Trophoblast cell (in vitro differentiated cells and primary cell): ENCODE measurements at regions not wholly inside any gene's neighbourhood (a gene's known extent, or its start where the extent isn't known, plus 50 kb on each side); places are given as distances from the start of the nearest gene placed in this dataset.

Source experiments
- DNase-seq, 2 donors: peaks; one replicate each; pipeline ENCODE4 v3.0.0-alpha.2; 2016
- H2AFZ ChIP-seq: 2 replicates; pipeline ENCODE4 v1.6.1; 2013; ENCODE audit warnings: low read length, moderate library complexity, mild to moderate bottlenecking; ENCODE audit not compliant: insufficient read depth, poor library complexity
- H2AK5ac ChIP-seq: 2 replicates; pipeline ENCODE4 v1.6.1; 2013; ENCODE audit warnings: mild to moderate bottlenecking, low read length
- H2BK120ac ChIP-seq: 2 replicates; pipeline ENCODE4 v1.6.1; 2013; ENCODE audit warnings: low read length, mild to moderate bottlenecking, moderate library complexity; ENCODE audit not compliant: insufficient read depth, poor library complexity
- H2BK12ac ChIP-seq: 2 replicates; pipeline ENCODE4 v1.6.1; 2013; ENCODE audit warnings: mild to moderate bottlenecking, low read length, moderate library complexity
- H2BK5ac ChIP-seq: 2 replicates; pipeline ENCODE4 v1.6.1; 2013; ENCODE audit warnings: low read length, low read depth, moderate library complexity, mild to moderate bottlenecking; ENCODE audit not compliant: poor library complexity
- H3K14ac ChIP-seq: 2 replicates; pipeline ENCODE4 v1.6.1; 2013; ENCODE audit warnings: mild to moderate bottlenecking, low read length
- H3K18ac ChIP-seq: 2 replicates; pipeline ENCODE4 v1.6.1; 2013; ENCODE audit warnings: mild to moderate bottlenecking, low read length
- H3K23ac ChIP-seq: 2 replicates; pipeline ENCODE4 v1.6.1; 2013; ENCODE audit warnings: low read length
- H3K27ac ChIP-seq: 2 replicates; pipeline ENCODE4 v1.5.1; 2013; ENCODE audit warnings: low read depth, mild to moderate bottlenecking, inconsistent platforms, low read length, moderate library complexity
- H3K27me3 ChIP-seq: 2 replicates; pipeline ENCODE4 v1.6.1; 2013; ENCODE audit warnings: inconsistent platforms, mild to moderate bottlenecking, low read length, moderate library complexity; ENCODE audit not compliant: insufficient read depth
- H3K36me3 ChIP-seq, 2 experiments: 1 replicate in 1 of 2; 2 replicates in 1 of 2; pipeline ENCODE4 v1.6.1; 2013; ENCODE audit warnings: low read length in 2 of 2, mild to moderate bottlenecking in 2 of 2, moderate library complexity in 1 of 2; ENCODE audit not compliant: insufficient read depth in 2 of 2, control insufficient read depth in 1 of 2
- H3K4ac ChIP-seq: 2 replicates; pipeline ENCODE4 v1.6.1; 2013; ENCODE audit warnings: low read depth, mild to moderate bottlenecking, low read length, moderate library complexity
- H3K4me1 ChIP-seq, 2 experiments: 1 replicate in 1 of 2; 2 replicates in 1 of 2; pipeline ENCODE4 v1.6.1; 2013; ENCODE audit warnings: low read length in 2 of 2, mild to moderate bottlenecking in 2 of 2, moderate library complexity in 1 of 2; ENCODE audit not compliant: insufficient read depth in 2 of 2, control insufficient read depth in 1 of 2
- H3K4me2 ChIP-seq: 2 replicates; pipeline ENCODE4 v1.6.1; 2013; ENCODE audit warnings: inconsistent platforms, mild to moderate bottlenecking, low read length, moderate library complexity
- H3K4me3 ChIP-seq: 2 replicates; pipeline ENCODE4 v1.5.1; 2013; ENCODE audit warnings: mild to moderate bottlenecking, low read depth, low read length, inconsistent platforms
- H3K79me1 ChIP-seq: one replicate; pipeline ENCODE4 v1.6.1; 2013; ENCODE audit warnings: low read length
- H3K79me2 ChIP-seq: 2 replicates; pipeline ENCODE4 v1.6.1; 2013; ENCODE audit warnings: low read length, mild to moderate bottlenecking; ENCODE audit not compliant: control insufficient read depth, insufficient read depth, poor library complexity
- H3K9ac ChIP-seq: 2 replicates; pipeline ENCODE4 v1.6.1; 2013; ENCODE audit warnings: mild to moderate bottlenecking, low read length
- H3K9me3 ChIP-seq: 2 replicates; pipeline ENCODE4 v1.6.1; 2013; ENCODE audit warnings: low read depth, mild to moderate bottlenecking, control low read depth, inconsistent platforms, low read length; ENCODE audit not compliant: insufficient read depth
- H4K12ac ChIP-seq: 2 replicates; pipeline ENCODE4 v1.6.1; 2013; ENCODE audit warnings: low read depth, mild to moderate bottlenecking, low read length, moderate library complexity
- H4K8ac ChIP-seq: 2 replicates; pipeline ENCODE4 v1.6.1; 2013; ENCODE audit warnings: low read depth, mild to moderate bottlenecking, low read length, moderate library complexity
- H4K91ac ChIP-seq: one replicate; pipeline ENCODE4 v1.6.1; 2013; ENCODE audit warnings: low read depth, mild to moderate bottlenecking, low read length, moderate library complexity
- WGBS: extraction: QIAGEN DNeasy Blood & Tissue Kit; methylation state at CpG from one replicate; pipeline ENCODE4 v1.1.7; 2013; ENCODE audit warnings: missing lambda C conversion rate; ENCODE audit not compliant: insufficient read length, insufficient coverage; ENCODE audit errors: extremely low coverage; 5-methylcytosine and 5-hydroxymethylcytosine counted together

GRCh38 chr9:14532456-14533115, 160.6 kb downstream of the ZDHHC21 start:
- H2BK5ac ChIP-seq, result no peak overlapping the region
- H3K79me2 ChIP-seq, result no peaks in the 10 kb centered on the region
- H3K36me3 ChIP-seq, result no peaks in the 10 kb centered on the region
- H3K27me3 ChIP-seq, result no peaks in the 10 kb centered on the region
- no peak overlapping the region for H3K9ac ChIP-seq
- no peak overlapping the region for H3K4me2 ChIP-seq
- no peak overlapping the region for H4K91ac ChIP-seq
- H3K4me3 ChIP-seq, result no peak overlapping the region
- H2AK5ac ChIP-seq, result no peak overlapping the region
- H3K4ac ChIP-seq, result no peak overlapping the region
- peak in 1 of 2 donors; percentile 24 for DNase-seq
- H2BK120ac ChIP-seq, result no peak overlapping the region
- no peak overlapping the region for H2BK12ac ChIP-seq
- no peak overlapping the region for H4K12ac ChIP-seq
- H3K4me1 ChIP-seq, result peaks cover 15 to 25% of the 10 kb centered on the region in 2 experiments
- H3K27ac ChIP-seq, result no peak overlapping the region
- no peak overlapping the region for H4K8ac ChIP-seq
- H3K14ac ChIP-seq, result no peak overlapping the region
- WGBS, result no CpG with 5 or more reads among the region's 7 CpGs
- peak overlapping the region; percentile 38 for H3K23ac ChIP-seq
- peaks cover 8% of the 10 kb centered on the region for H3K79me1 ChIP-seq
- H3K9me3 ChIP-seq, result no peaks in the 10 kb centered on the region
- H3K18ac ChIP-seq, result no peak overlapping the region
- no peak overlapping the region for H2AFZ ChIP-seq

- H4K12ac ChIP-seq, result no peak overlapping the region
- H3K4ac ChIP-seq, result no peak overlapping the region
- no peak overlapping the region for H2AK5ac ChIP-seq
- no peak overlapping the region for H4K91ac ChIP-seq
- peaks cover 8% of the 10 kb centered on the region for H3K79me1 ChIP-seq
- H3K9ac ChIP-seq, result no peak overlapping the region
- H2BK5ac ChIP-seq, result no peak overlapping the region
- no peak overlapping the region for H2BK12ac ChIP-seq
- no peak overlapping the region for H3K14ac ChIP-seq
- H3K27ac ChIP-seq, result no peak overlapping the region
- no peak overlapping the region for H2AFZ ChIP-seq
- H3K9me3 ChIP-seq, result no peaks in the 10 kb centered on the region
- peaks cover 15 to 19% of the 10 kb centered on the region in 2 experiments for H3K4me1 ChIP-seq
- no peak overlapping the region for H3K4me2 ChIP-seq
- H3K4me3 ChIP-seq, result no peak overlapping the region
- whole genome bisulfite sequencing, result no CpG with 5 or more reads among the region's 15 CpGs
- H3K23ac ChIP-seq, result no peak overlapping the region
- no peak overlapping the region for H4K8ac ChIP-seq
- no peaks in the 10 kb centered on the region for H3K36me3 ChIP-seq
- H3K27me3 ChIP-seq, result no peaks in the 10 kb centered on the region
- DNase-seq, result peak in 1 of 2 donors; percentile 56
- no peaks in the 10 kb centered on the region for H3K79me2 ChIP-seq
- H2BK120ac ChIP-seq, result no peak overlapping the region
- no peak overlapping the region for H3K18ac ChIP-seq
These were observed 161.6 kb downstream of the ZDHHC21 start for GRCh38 chr9:14531341-14532269.

DNA sequence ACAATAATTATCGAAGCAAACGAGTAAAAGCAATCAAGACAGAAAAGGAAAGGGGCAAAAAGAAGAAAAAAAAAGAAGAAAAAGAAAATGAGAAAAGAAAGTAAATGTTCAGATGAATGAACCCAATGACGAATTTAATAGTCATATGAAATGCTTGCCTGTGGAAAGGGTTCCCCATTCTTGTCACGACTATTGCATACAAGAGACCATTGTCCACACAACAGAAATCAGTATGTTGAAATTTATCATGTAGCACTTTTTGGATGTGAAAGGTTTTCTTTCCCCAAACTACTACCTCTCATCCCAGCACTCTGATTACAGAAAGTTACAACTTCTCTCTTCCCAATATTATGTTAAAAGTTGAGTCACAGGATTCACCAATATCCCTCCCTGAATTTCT, 162.4 kb downstream of the ZDHHC21 start:
- peaks cover 15 to 19% of the 10 kb centered on the region in 2 experiments for H3K4me1 ChIP-seq
- no peak overlapping the region for H3K27ac ChIP-seq
- H2AFZ ChIP-seq, result no peak overlapping the region
- no peak overlapping the region for H2BK12ac ChIP-seq
- no peaks in the 10 kb centered on the region for H3K36me3 ChIP-seq
- H4K91ac ChIP-seq, result peak overlapping the region; percentile 60
- no peak overlapping the region for H2BK5ac ChIP-seq
- H3K9ac ChIP-seq, result no peak overlapping the region
- no peaks in the 10 kb centered on the region for H3K27me3 ChIP-seq
- no peaks in the 10 kb centered on the region for H3K79me2 ChIP-seq
- no peak overlapping the region for H3K18ac ChIP-seq
- no peaks in the 10 kb centered on the region for H3K9me3 ChIP-seq
- no peak overlapping the region for H2AK5ac ChIP-seq
- no peak overlapping the region for H3K4me3 ChIP-seq
- H4K12ac ChIP-seq, result no peak overlapping the region
- H3K4me2 ChIP-seq, result no peak overlapping the region
- no peak overlapping the region for H3K14ac ChIP-seq
- no CpG with 5 or more reads among the region's 4 CpGs for WGBS
- H3K23ac ChIP-seq, result no peak overlapping the region
- H3K4ac ChIP-seq, result no peak overlapping the region
- no peak overlapping the region for H2BK120ac ChIP-seq
- no peak for DNase-seq
- no peak overlapping the region for H4K8ac ChIP-seq
- H3K79me1 ChIP-seq, result peaks cover 8% of the 10 kb centered on the region

GRCh38 chr9:14530366-14530765, 162.9 kb downstream of the ZDHHC21 start:
- H3K27me3 ChIP-seq, result no peaks in the 10 kb centered on the region
- DNase-seq, result no peak

More at GRCh38 chr9:14530366-14530765, 162.9 kb downstream of the ZDHHC21 start:
- Histone ChIP-seq H2AFZ (no peak overlapping the region), H3K4me3 (no peak overlapping the region), H2BK5ac (no peak overlapping the region), H2BK120ac (peak overlapping the region; percentile 46), H3K4me2 (no peak overlapping the region), H3K14ac (peak overlapping the region; percentile 67), H3K18ac (peak overlapping the region; percentile 29), H3K79me1 (peaks cover 8% of the 10 kb centered on the region), H3K79me2 (no peaks in the 10 kb centered on the region), H2AK5ac (no peak overlapping the region), H3K4me1 (peaks cover 15 to 21% of the 10 kb centered on the region in 2 experiments), H4K91ac (peak overlapping the region; percentile 60), H2BK12ac (no peak overlapping the region), H3K4ac (no peak overlapping the region), H3K27ac (no peak overlapping the region), H3K9me3 (no peaks in the 10 kb centered on the region), H4K12ac (no peak overlapping the region), H4K8ac (peak overlapping the region; percentile 35), H3K9ac (no peak overlapping the region), H3K36me3 (no peaks in the 10 kb centered on the region), H3K23ac (no peak overlapping the region)
- WGBS, result no CpG with 5 or more reads among the region's 6 CpGs
